Nephron (organoid): ENCODE measurements at regions not wholly inside any gene's neighbourhood (a gene's known extent, or its start where the extent isn't known, plus 50 kb on each side); places are given as distances from the start of the nearest gene placed in this dataset.

Experiments
- H3K27ac Mint-ChIP-seq, 3 experiments: 2 replicates each; pipeline ENCODE4 v1.8.0; 2020; ENCODE audit warnings: mixed read lengths in 3 of 3, mild to moderate bottlenecking in 2 of 3, moderate library complexity in 1 of 3
- H3K27me3 Mint-ChIP-seq: 2 replicates; pipeline ENCODE4 v1.8.0; 2021; ENCODE audit warnings: low read depth, mild to moderate bottlenecking, moderate library complexity, mixed read lengths
- H3K36me3 Mint-ChIP-seq: 2 replicates; pipeline ENCODE4 v1.8.0; 2020; ENCODE audit warnings: low read depth, mixed read lengths
- H3K4me1 Mint-ChIP-seq: 2 replicates; pipeline ENCODE4 v1.8.0; 2020; ENCODE audit warnings: mixed read lengths
- H3K4me3 Mint-ChIP-seq, 3 experiments: 2 replicates each; pipeline ENCODE4 v1.8.0; 2020; ENCODE audit warnings: mild to moderate bottlenecking in 3 of 3, mixed read lengths in 3 of 3, moderate library complexity in 2 of 3
- H3K9me3 Mint-ChIP-seq: 2 replicates; pipeline ENCODE4 v1.8.0; 2020; ENCODE audit warnings: mixed read lengths
- CTCF ChIP-seq, 3 experiments: fragments of 200-600 bp; sonication (generic); IDR thresholded peaks; one replicate each; pipeline ENCODE4 v1.5.0; 2021; ENCODE audit warnings: antibody characterized with exemption in 3 of 3; ENCODE audit not compliant: unreplicated experiment in 3 of 3

- H3K27ac Mint-ChIP-seq: no peak overlapping the region
- peaks cover 7% of the 10 kb centered on the region for H3K36me3 Mint-ChIP-seq
- no peak for TF ChIP-seq CTCF (IDR thresholded peaks at IDR 0.05; ENCODE audit: unreplicated experiment in 3 of 3)
- no peaks in the 10 kb centered on the region for H3K27me3 Mint-ChIP-seq
- no peaks in the 10 kb centered on the region for H3K4me1 Mint-ChIP-seq
- H3K4me3 Mint-ChIP-seq: no peak overlapping the region
- H3K9me3 Mint-ChIP-seq: peaks cover 52% of the 10 kb centered on the region
Measured at GRCh38 chr7:56174346-56174874, 58.2 kb upstream of the NUPR2 start.
